Mesenchymal stem cell (in vitro differentiated cells and primary cell): ENCODE measurements at regions not wholly inside any gene's neighbourhood (a gene's known extent, or its start where the extent isn't known, plus 50 kb on each side); places are given as distances from the start of the nearest gene placed in this dataset.

ENCODE experiments used
- DNase-seq: peaks from one replicate; pipeline ENCODE4 v3.0.0-alpha.2; 2013
- H2AFZ ChIP-seq: one replicate; pipeline ENCODE4 v1.6.1; 2013; ENCODE audit warnings: low read depth, mild to moderate bottlenecking, control low read depth, inconsistent platforms, low read length, moderate library complexity
- H2AK5ac ChIP-seq: 2 replicates; pipeline ENCODE4 v1.6.1; 2013; ENCODE audit warnings: low read length, moderate library complexity, mild to moderate bottlenecking, inconsistent platforms; ENCODE audit not compliant: severe bottlenecking
- H2BK120ac ChIP-seq: one replicate; pipeline ENCODE4 v1.6.1; 2013; ENCODE audit warnings: low read depth, mild to moderate bottlenecking, inconsistent platforms, low read length, moderate library complexity
- H2BK12ac ChIP-seq, 2 experiments: one replicate each; pipeline ENCODE4 v1.6.1; 2013; ENCODE audit warnings: inconsistent platforms in 2 of 2, low read length in 2 of 2, mild to moderate bottlenecking in 2 of 2, moderate library complexity in 2 of 2, control low read depth in 1 of 2
- H2BK15ac ChIP-seq: one replicate; pipeline ENCODE4 v1.6.1; 2013; ENCODE audit warnings: mild to moderate bottlenecking, low read depth, inconsistent platforms; ENCODE audit not compliant: poor library complexity, severe bottlenecking
- H2BK5ac ChIP-seq: 2 replicates; pipeline ENCODE4 v1.6.1; 2013; ENCODE audit warnings: low read depth, mild to moderate bottlenecking, low read length, control low read depth, inconsistent platforms; ENCODE audit not compliant: poor library complexity, severe bottlenecking
- H3K14ac ChIP-seq, 2 experiments: one replicate each; pipeline ENCODE4 v1.6.1; 2013; ENCODE audit warnings: inconsistent platforms in 2 of 2, low read length in 2 of 2, control low read depth in 1 of 2, mild to moderate bottlenecking in 1 of 2, moderate library complexity in 1 of 2
- H3K18ac ChIP-seq, 2 experiments: one replicate each; pipeline ENCODE4 v1.6.1; 2013; ENCODE audit warnings: inconsistent platforms in 2 of 2, low read length in 2 of 2, control low read depth in 1 of 2, low read depth in 1 of 2, mild to moderate bottlenecking in 1 of 2
- H3K23ac ChIP-seq, 2 experiments: one replicate each; pipeline ENCODE4 v1.6.1; 2013; ENCODE audit warnings: inconsistent platforms in 2 of 2, low read length in 2 of 2, mild to moderate bottlenecking in 2 of 2, moderate library complexity in 2 of 2, control low read depth in 1 of 2
- H3K27ac ChIP-seq: 2 replicates; pipeline ENCODE4 v1.5.1; 2013; ENCODE audit warnings: mild to moderate bottlenecking, moderate library complexity, low read length, control low read depth, inconsistent platforms; ENCODE audit not compliant: poor library complexity, severe bottlenecking
- H3K27me3 ChIP-seq, 2 experiments: 2 replicates each; pipeline versions ENCODE4 v1.6.1 to v1.7.0; 2013; ENCODE audit warnings: low read length in 2 of 2, mild to moderate bottlenecking in 2 of 2, moderate library complexity in 2 of 2, control low read depth in 1 of 2, inconsistent platforms in 1 of 2; ENCODE audit not compliant: control insufficient read depth in 1 of 2, insufficient read depth in 1 of 2
- H3K36me3 ChIP-seq, 2 experiments: 2 replicates each; pipeline versions ENCODE4 v1.6.1 to v1.7.0; 2013; ENCODE audit warnings: low read length in 2 of 2, control low read depth in 1 of 2, inconsistent platforms in 1 of 2, low read depth in 1 of 2, mild to moderate bottlenecking in 1 of 2; ENCODE audit not compliant: insufficient read depth in 2 of 2, control insufficient read depth in 1 of 2
- H3K4ac ChIP-seq, 2 experiments: one replicate each; pipeline ENCODE4 v1.6.1; 2013; ENCODE audit warnings: inconsistent platforms in 2 of 2, low read length in 2 of 2, mild to moderate bottlenecking in 2 of 2, moderate library complexity in 2 of 2, control low read depth in 1 of 2, low read depth in 1 of 2
- H3K4me1 ChIP-seq: 2 replicates; pipeline ENCODE4 v1.6.1; 2013; ENCODE audit warnings: low read depth, low read length, control low read depth; ENCODE audit not compliant: control insufficient read depth, insufficient read depth
- H3K4me2 ChIP-seq: 2 replicates; pipeline ENCODE4 v1.6.1; 2013; ENCODE audit warnings: low read length, mild to moderate bottlenecking, inconsistent platforms; ENCODE audit not compliant: poor library complexity, severe bottlenecking
- H3K4me3 ChIP-seq, 2 experiments: 2 replicates each; pipeline versions ENCODE4 v1.5.1 to v1.7.0; 2013; ENCODE audit warnings: low read length in 2 of 2, mild to moderate bottlenecking in 2 of 2, control low read depth in 1 of 2, low read depth in 1 of 2; ENCODE audit not compliant: insufficient read depth in 1 of 2
- H3K79me1 ChIP-seq: replicated peaks from 2 replicates; pipeline ENCODE4 v1.6.1; 2013; ENCODE audit warnings: mild to moderate bottlenecking, control low read depth, low read length, inconsistent platforms; ENCODE audit not compliant: poor library complexity, severe bottlenecking
- H3K9ac ChIP-seq: 2 replicates; pipeline ENCODE4 v1.7.0; 2013; ENCODE audit warnings: mild to moderate bottlenecking, low read length, moderate library complexity
- H3K9me3 ChIP-seq: 2 replicates; pipeline ENCODE4 v1.7.0; 2013; ENCODE audit warnings: mild to moderate bottlenecking, low read length; ENCODE audit not compliant: control insufficient read depth
- H4K8ac ChIP-seq: one replicate; pipeline ENCODE4 v1.6.1; 2013; ENCODE audit warnings: inconsistent platforms, mild to moderate bottlenecking, low read length, moderate library complexity
- H4K91ac ChIP-seq: one replicate; pipeline ENCODE4 v1.6.1; 2013; ENCODE audit warnings: mild to moderate bottlenecking, low read length, inconsistent platforms
- WGBS: methylation state at CpG from one replicate; pipeline ENCODE4 v1.1.7; 2013; ENCODE audit warnings: mixed read lengths; 5-methylcytosine and 5-hydroxymethylcytosine counted together

DNA sequence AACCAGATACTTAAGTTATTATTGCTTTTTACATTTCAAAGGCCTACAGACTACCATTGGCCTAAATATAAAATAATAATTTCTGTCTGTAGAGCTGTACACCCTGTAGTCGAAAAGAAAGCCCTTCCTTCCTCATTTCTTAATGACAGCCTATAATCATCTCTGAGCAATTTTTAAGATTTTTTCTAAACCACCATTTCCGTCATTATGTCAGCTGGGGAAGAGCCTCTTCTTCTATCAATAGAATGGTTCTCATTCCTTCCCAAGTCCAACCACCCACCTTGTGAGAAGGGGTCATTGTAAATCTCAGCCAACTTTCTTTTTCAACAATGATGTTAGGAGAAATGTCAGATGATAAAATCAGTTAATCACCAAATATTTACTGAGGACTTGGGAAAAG lies 91.8 kb downstream of the PLEKHG1 start:
- H3K18ac ChIP-seq: no peak overlapping the region
- no peak overlapping the region for H3K4ac ChIP-seq
- H2AK5ac ChIP-seq: no peak overlapping the region
- H4K8ac ChIP-seq: no peak overlapping the region
- 89% methylated on average over 2 of the region's 2 CpGs for WGBS
- no peak overlapping the region for H2AFZ ChIP-seq
- H4K91ac ChIP-seq: no peak overlapping the region
- no peak overlapping the region for H3K14ac ChIP-seq
- no peak overlapping the region for H2BK5ac ChIP-seq
- no peaks in the 10 kb centered on the region for H3K27me3 ChIP-seq
- no peaks in the 10 kb centered on the region for H3K9me3 ChIP-seq
- no peak overlapping the region for H3K23ac ChIP-seq
- no peaks in the 10 kb centered on the region for H3K36me3 ChIP-seq
- no peak overlapping the region for H2BK15ac ChIP-seq
- no peak overlapping the region for H3K9ac ChIP-seq
- peaks cover 3% of the 10 kb centered on the region for H3K4me1 ChIP-seq
- H2BK12ac ChIP-seq: no peak overlapping the region
- no peak overlapping the region for H3K4me3 ChIP-seq
- no peaks in the 10 kb centered on the region for H3K79me1 ChIP-seq
- DNase-seq: no peak
- no peak overlapping the region for H3K4me2 ChIP-seq
- no peak overlapping the region for H3K27ac ChIP-seq
- no peak overlapping the region for H2BK120ac ChIP-seq

DNA sequence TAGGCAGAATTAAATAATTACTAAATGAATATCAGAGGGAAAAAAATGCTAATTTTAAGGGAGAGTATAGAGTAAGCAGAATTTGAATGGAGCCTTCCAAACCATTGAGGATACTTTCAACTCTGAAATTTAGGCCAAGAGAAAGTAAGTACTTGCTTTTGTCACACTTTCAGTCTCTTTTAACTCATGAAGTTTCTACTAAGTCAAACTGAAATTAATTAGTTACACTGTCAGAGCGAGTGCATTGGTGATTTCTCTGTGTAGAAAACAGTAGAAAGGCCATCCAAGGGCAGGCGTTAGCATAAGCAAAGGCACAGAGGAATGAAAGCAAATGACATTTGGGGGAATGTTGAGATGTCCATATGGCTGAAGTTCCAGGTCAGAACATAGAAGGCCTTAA lies 92.9 kb downstream of the PLEKHG1 start:
- H3K27ac ChIP-seq: no peak overlapping the region
- no peaks in the 10 kb centered on the region for H3K36me3 ChIP-seq
- H3K18ac ChIP-seq: no peak overlapping the region
- 87% methylated on average over 2 of the region's 2 CpGs for WGBS
- H4K8ac ChIP-seq: no peak overlapping the region
- H2BK120ac ChIP-seq: no peak overlapping the region
- H3K4me2 ChIP-seq: no peak overlapping the region
- H2AK5ac ChIP-seq: no peak overlapping the region
- H3K79me1 ChIP-seq: no peaks in the 10 kb centered on the region
- no peak overlapping the region for H3K9ac ChIP-seq
- no peak overlapping the region for H4K91ac ChIP-seq
- peaks cover 0 to 4% of the 10 kb centered on the region in 2 experiments for H3K27me3 ChIP-seq
- no peak overlapping the region for H3K14ac ChIP-seq
- no peak overlapping the region for H2BK5ac ChIP-seq
- H3K23ac ChIP-seq: no peak overlapping the region
- no peak overlapping the region for H2AFZ ChIP-seq
- no peak overlapping the region for H3K4ac ChIP-seq
- no peak overlapping the region for H2BK15ac ChIP-seq
- no peak overlapping the region for H2BK12ac ChIP-seq
- peaks cover 1% of the 10 kb centered on the region for H3K4me1 ChIP-seq
- no peak overlapping the region for H3K4me3 ChIP-seq
- no peaks in the 10 kb centered on the region for H3K9me3 ChIP-seq
- DNase-seq: no peak

DNA sequence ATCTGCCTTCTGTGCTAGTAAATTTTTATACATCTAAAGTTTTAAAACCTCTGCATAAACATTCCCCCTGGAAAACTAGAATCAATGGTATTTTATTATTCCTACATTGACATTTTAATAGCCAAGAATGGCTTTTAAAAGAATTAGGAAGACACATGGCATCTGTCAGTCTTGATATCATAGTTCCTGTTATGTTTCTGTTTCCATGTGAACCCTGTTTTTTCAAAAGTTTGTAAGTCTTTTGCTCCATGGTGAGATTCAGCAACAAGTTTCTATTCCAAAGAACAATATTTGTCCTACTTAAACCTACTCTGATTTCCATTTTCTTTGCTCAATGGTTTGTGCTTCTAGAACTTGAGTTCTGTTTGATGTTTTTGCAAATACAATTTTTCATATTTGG lies 95.2 kb downstream of the PLEKHG1 start:
- Histone ChIP-seq H3K4me2 (no peak overlapping the region), H2AFZ (no peak overlapping the region), H3K9me3 (no peaks in the 10 kb centered on the region), H3K27me3 (peaks cover 0 to 4% of the 10 kb centered on the region in 2 experiments), H3K4me1 (peaks cover 1% of the 10 kb centered on the region), H3K9ac (no peak overlapping the region), H3K27ac (no peak overlapping the region), H3K4me3 (no peak overlapping the region), H2AK5ac (no peak overlapping the region), H2BK120ac (no peak overlapping the region), H2BK12ac (no peak overlapping the region), H3K4ac (no peak overlapping the region), H2BK15ac (no peak overlapping the region), H3K18ac (no peak overlapping the region), H3K36me3 (no peaks in the 10 kb centered on the region), H3K79me1 (no peaks in the 10 kb centered on the region), H3K23ac (no peak overlapping the region), H3K14ac (no peak overlapping the region), H4K91ac (no peak overlapping the region), H4K8ac (no peak overlapping the region), H2BK5ac (no peak overlapping the region)
- no peak for DNase-seq

DNA sequence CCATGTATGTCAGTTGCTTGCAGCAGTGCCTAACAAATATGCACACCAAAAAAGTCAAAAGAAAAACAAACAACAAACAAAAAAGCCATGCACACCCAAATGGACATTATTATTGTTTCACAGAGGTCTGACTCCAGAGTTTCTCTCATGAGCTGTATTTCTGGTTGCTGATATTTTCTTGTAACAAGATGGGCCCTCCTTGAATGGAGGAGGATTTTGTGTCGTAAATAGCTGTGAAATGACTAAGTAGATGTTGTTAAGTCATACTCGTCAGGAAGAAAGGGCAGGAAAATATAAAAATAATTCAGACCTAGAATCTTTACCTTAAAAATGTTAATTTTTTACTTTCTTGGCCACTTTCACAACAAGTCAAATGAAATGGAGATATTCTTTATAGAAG lies 96.0 kb downstream of the PLEKHG1 start:
- Histone ChIP-seq H3K27ac (no peak overlapping the region), H3K79me1 (no peaks in the 10 kb centered on the region), H4K8ac (no peak overlapping the region), H3K18ac (no peak overlapping the region), H3K36me3 (no peaks in the 10 kb centered on the region), H3K4ac (no peak overlapping the region), H2BK15ac (no peak overlapping the region), H2AK5ac (no peak overlapping the region), H3K9me3 (no peaks in the 10 kb centered on the region), H2BK120ac (no peak overlapping the region), H3K27me3 (peaks cover 0 to 4% of the 10 kb centered on the region in 2 experiments), H3K9ac (no peak overlapping the region), H2BK5ac (no peak overlapping the region), H4K91ac (no peak overlapping the region), H2BK12ac (no peak overlapping the region), H3K4me1 (peaks cover 1% of the 10 kb centered on the region), H3K14ac (no peak overlapping the region), H3K4me3 (no peak overlapping the region), H3K23ac (no peak overlapping the region), H2AFZ (no peak overlapping the region), H3K4me2 (no peak overlapping the region)
- no CpG with 5 or more reads among the region's 2 CpGs for WGBS
- DNase-seq: no peak
